ENCODE measurements at regions not wholly inside any gene's neighbourhood (a gene's known extent, or its start where the extent isn't known, plus 50 kb on each side); places are given as distances from the start of the nearest gene placed in this dataset.
"Not testable (repeated sequence)": the region's sequence is repeated elsewhere in the genome, so short reads cannot be mapped to it uniquely, and the experiment has no call there.

GRCh38 chr13:83453300-83453699 lies 429.0 kb downstream of the SLITRK1 start:
- no peak for DNase-seq

GRCh38 chr13:83452292-83452950 lies 429.9 kb downstream of the SLITRK1 start:
- DNase-seq = no peak

DNA sequence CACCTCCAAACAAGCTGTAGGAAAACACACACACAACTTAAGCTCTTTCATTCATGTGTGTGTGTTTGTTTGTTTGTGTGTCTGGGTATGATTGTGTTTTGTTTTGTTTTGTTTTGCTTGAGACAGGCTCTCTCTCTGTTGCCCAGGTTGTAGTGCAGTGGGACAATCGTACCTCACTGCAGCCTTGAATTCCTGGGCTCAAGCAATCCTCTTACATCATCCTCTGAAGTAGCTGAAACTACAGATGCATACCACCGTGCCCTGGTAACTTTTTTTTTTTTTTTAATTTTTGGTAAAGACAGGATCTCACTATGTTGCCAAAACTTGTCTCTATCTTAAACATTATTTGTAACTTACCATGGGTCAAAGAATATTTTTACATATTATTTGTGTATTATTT lies 431.7 kb downstream of the SLITRK1 start:
- peak; percentile 35 for DNase-seq

DNA sequence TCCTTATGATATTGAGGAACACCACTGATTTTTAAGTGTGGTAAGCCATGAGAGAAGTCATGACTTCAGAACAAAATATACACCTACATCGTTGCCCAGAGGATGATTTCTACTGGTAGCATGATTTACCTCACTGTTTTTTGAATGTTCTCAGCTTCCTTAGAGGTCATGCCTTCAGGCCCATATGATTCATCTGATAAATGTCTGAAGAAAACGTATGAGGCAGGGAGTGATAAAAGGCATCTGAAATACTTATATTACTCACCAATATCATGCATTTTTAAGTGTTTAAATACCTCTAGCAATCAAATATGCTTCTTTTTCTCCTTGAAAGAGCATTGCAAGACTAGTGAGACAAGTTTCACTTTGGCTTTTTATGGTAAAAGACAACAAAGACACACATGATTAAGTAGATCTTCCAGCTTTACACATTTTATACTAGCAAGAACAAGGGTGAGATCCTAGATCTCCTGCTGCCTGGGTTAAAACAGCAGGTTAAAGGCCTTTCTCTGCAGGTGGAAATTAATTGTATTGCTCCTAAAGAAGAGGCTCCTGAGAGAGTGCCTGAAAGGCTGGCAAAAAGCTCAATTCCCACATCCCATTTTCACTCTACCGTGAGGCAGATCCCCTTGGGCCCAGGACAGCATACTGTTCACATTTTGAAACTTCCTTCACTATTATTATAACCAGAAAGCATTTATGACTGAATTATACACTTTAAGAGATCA lies 432.4 kb downstream of the SLITRK1 start:
- peak; percentile 80 for DNase-seq

GRCh38 chr13:83440465-83440864 lies 441.8 kb downstream of the SLITRK1 start:
- DNase-seq = no peak

GRCh38 chr13:83439464-83439863 lies 442.8 kb downstream of the SLITRK1 start:
- not testable (repeated sequence) for DNase-seq

DNA sequence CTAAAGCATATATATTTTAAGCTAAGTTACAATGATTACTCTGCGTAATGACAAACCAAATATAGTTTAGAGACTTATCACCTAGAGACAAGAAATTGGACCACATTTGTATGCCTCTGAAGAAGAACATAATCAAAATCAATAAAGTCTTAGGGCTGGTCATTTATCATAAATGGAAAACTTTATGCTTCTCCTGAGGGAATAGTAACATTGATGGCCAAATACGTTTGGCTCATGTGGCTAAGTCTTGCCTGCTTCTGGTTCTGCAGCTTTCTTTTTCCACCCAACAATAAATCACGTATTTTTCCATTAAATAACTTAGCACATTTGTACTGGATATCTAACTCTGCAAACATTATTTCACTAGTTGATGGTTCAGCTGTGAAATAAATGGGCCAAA lies 458.4 kb downstream of the SLITRK1 start:
- DNase-seq = no peak

DNA sequence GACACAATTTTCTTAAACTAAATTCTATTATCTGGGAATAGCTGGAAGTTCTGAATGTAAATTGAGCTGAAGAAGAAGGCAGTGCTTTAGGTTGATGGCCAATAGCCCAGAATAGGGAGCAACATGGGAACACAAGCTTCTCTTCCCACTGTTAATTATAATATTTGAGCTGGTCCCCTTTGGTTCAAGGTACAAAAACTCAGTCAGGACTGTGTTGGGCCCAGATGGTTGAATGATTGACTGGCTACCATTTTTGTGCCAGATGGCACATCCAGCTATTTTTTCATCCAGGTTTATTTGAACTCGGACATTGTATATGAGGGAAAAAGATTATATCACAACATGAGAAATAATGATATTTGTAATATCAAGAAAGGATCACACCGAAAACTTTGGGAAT lies 458.9 kb downstream of the SLITRK1 start:
- DNase-seq = no peak

- DNase-seq = peak; percentile 2
These were observed 467.9 kb downstream of the SLITRK1 start for GRCh38 chr13:83414393-83414792.

GRCh38 chr13:83386609-83387008 lies 495.7 kb downstream of the SLITRK1 start:
- no peak for DNase-seq

DNA sequence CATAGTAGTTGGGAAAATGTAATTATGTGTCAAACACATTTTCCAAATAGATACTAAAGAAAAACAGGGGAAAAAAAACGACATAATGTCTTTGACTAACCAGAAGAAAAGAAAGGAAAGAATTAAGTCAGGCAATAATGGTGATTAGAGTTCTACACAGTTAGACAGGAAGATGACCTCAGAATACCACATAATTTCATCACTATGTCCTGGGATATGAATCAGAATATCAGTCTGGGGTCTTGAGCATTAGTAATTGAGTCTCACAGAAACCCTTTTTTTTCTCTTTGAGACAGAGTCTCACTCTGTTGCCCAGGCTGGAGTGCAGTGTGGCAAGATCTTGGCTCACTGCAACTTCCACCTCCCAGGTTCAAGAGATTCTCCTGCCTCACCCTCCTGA lies 503.4 kb downstream of the SLITRK1 start:
- peak; percentile 20 for DNase-seq

DNA sequence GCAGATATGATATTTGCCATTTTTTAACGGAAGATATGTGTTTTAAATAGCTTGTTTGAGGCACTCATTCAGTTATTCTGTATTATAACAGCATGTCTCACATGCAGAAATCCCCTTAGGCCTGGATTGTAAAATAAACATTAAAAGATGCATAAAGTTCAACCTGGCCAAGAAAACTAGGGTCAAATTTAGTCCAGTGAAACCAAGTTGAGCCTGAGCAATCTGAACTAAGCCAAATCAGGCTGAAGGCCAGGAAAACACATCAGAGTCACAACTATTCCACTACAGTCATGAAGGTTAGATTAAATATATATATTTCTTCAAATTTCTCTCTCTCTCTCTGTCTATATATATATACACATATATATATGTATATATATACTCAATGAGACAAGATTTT lies 504.8 kb downstream of the SLITRK1 start:
- peak; percentile 4 for DNase-seq

DNA sequence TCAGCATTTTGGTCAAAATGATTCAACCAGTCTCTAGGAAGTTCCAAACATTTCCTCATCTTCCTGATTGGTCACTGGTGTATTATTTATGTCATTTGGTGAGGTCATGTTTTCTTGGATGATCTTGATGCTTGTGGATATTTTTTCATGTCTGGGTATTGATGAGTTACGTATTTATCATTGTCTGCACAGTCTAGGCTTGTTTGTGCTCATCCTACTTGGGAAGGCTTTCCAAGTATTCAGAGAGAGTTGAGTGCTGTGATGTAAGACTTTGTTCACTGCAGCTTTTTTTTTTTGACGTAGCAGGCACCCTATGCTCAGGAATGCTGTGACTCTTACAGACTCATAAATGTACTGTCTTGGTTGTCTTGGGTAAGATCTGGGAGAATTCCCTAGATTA lies 509.5 kb downstream of the SLITRK1 start:
- no peak for DNase-seq

DNA sequence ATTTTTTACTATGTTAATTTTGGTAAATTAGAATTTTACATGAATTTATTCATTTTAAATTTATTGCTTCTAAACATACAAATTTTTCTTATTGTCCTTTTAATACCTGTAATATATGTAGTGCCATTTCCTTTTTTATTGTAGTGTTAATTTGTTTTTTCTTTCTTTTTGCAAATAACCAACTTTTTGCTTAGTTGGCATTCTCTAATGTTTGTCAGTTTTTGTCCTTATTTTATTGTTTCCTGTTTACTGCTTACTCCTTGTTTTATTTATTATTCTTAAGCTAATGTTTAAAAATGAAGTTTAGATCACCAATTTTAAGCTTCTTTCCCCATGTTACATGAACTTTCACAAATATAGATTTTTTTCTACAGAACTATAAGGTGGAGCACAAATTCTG lies 516.6 kb downstream of the SLITRK1 start:
- no peak for DNase-seq

- DNase-seq = no peak
These were observed 527.2 kb downstream of the SLITRK1 start for GRCh38 chr13:83355041-83355440.

GRCh38 chr13:83352391-83352790 lies 529.9 kb downstream of the SLITRK1 start:
- DNase-seq = peak; percentile 7

- peak; percentile 59 for DNase-seq
These were observed 531.7 kb downstream of the SLITRK1 start for GRCh38 chr13:83350569-83350968.

- no peak for DNase-seq
These were observed 537.8 kb downstream of the SLITRK1 start for GRCh38 chr13:83344518-83344917.

DNA sequence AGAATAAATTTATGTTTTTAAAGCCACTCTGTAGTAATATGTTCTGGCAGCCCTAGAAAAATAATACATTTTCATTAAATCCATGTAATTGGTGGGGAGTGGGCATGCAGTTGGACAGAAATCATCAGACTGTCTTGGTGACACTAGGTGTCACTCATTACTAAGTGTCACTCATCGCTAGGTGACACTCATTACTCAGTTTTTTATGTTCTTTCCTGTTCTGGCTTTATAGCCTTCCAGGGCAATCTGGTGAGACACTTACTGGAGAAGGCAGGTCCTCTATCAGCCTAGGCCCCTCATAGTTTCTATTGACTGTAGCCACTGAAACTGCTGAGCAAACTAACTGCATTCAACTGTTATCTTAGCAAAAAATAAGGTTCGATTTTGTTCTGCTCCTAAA lies 542.1 kb downstream of the SLITRK1 start:
- no peak for DNase-seq

- DNase-seq = no peak
These were observed 548.5 kb downstream of the SLITRK1 start for GRCh38 chr13:83333614-83334388.

DNA sequence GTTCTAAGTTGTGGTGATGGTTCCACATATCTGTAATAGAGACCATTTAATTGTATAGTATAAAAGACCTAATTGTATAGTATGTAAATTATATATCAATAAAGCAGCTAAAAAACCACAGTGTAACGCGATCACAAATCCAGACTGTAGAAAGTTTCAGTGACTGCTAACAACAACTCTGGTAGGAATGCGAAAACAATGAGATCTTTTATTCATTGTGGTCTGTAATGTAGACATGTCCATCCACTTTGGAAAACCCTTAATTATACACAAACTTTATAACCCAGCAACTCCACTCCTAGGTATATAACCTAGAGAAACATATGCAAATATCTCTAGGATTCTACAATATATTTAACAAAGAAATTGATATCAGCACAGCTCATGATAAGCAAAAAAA lies 549.5 kb downstream of the SLITRK1 start:
- no peak for DNase-seq

- DNase-seq = peak; percentile 10
These were observed 555.2 kb downstream of the SLITRK1 start for GRCh38 chr13:83327091-83327490.

GRCh38 chr13:83325125-83325853 lies 557.0 kb downstream of the SLITRK1 start:
- peak; percentile 79 for DNase-seq
